Breast epithelium (tissue), 4 donors: ENCODE measurements at regions not wholly inside any gene's neighbourhood (a gene's known extent, or its start where the extent isn't known, plus 50 kb on each side); places are given as distances from the start of the nearest gene placed in this dataset.
"Not testable (repeated sequence)": the region's sequence is repeated elsewhere in the genome, so short reads cannot be mapped to it uniquely, and the experiment has no call there.

Experiments used
- DNase-seq, 2 donors: peaks; one replicate each; pipeline ENCODE4 v3.0.0-alpha.2; 2019; ENCODE audit warnings: low spot score in 2 of 2
- H3K27ac ChIP-seq, 2 donors: fragments of 200-600 bp; sonication (generic) in 1 of 2; one replicate each; pipeline ENCODE4 v1.5.1; 2016 to 2019; ENCODE audit warnings: mild to moderate bottlenecking in 1 of 2
- H3K27me3 ChIP-seq, 2 donors: fragments of 200-600 bp; sonication (generic) in 1 of 2; one replicate each; pipeline versions ENCODE4 v1.5.1 to v1.6.0; 2017 to 2019; ENCODE audit warnings: control low read depth in 1 of 2, mild to moderate bottlenecking in 1 of 2
- H3K36me3 ChIP-seq: fragments of 200-600 bp; one replicate; pipeline ENCODE4 v1.5.1; 2019
- H3K4me1 ChIP-seq, 2 donors: fragments of 200-600 bp; sonication (generic); one replicate each; pipeline ENCODE4 v1.5.1; 2016 to 2019; ENCODE audit warnings: control low read depth in 1 of 2
- H3K4me3 ChIP-seq, 3 donors: fragments of 200-600 bp; sonication (generic); 1 replicate in 2 of 3; 2 replicates in 1 of 3; pipeline ENCODE4 v1.5.1; 2016 to 2019; ENCODE audit warnings: mild to moderate bottlenecking in 3 of 3, moderate library complexity in 2 of 3
- H3K9me3 ChIP-seq, 2 donors: fragments of 200-600 bp; sonication (generic) in 1 of 2; one replicate each; pipeline ENCODE4 v1.5.1; 2016 to 2019; ENCODE audit warnings: control low read depth in 1 of 2
- POLR2A ChIP-seq: fragments of 450-650 bp; IDR thresholded peaks from one replicate; pipeline ENCODE4 v1.6.1; 2016; ENCODE audit warnings: antibody characterized with exemption, mild to moderate bottlenecking, moderate library complexity
- POLR2AphosphoS5 ChIP-seq, 3 donors: sonication (generic); formaldehyde crosslinking; IDR thresholded peaks; one replicate each; pipeline ENCODE4 v1.6.1; 2017; ENCODE audit warnings: antibody characterized with exemption in 3 of 3
- intact Hi-C: fragments of 100-400 bp; cut with DNase I; formaldehyde crosslinking; loops from one replicate; pipeline ENCODE4 v1.15.1; 2023; ENCODE audit warnings: low total_unique reads
- TF ChIP-seq, protein P1 (sequence below), 3 donors: fragments of 450-650 bp; IDR thresholded peaks; one replicate each; pipeline ENCODE4 v1.5.1; 2016 to 2017; ENCODE audit warnings: antibody characterized with exemption in 3 of 3, mild to moderate bottlenecking in 3 of 3, moderate library complexity in 3 of 3

DNA sequence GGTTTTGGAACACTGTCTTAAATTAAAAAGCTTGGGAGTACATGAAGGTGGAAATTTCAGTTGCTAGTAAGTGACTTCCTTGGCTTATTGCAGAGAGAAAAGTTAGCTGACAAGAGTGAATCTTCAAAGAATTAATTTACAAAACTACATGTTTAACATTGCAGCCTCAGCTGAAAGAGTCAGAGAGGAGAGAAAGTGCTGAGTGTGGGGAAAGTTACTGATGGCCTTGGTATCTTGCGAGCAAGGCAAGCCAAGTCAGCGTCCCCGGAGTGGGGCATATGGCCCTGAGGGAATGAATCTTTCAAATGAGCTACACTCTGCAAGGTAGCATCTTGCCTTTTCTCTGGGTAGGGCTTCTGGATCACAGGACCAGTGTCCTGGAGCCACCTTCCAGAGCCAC lies 131.3 kb downstream of the LPIN1 start:
- no peaks in the 10 kb centered on the region for H3K4me1 ChIP-seq
- TF ChIP-seq POLR2A, result no peak
- TF ChIP-seq POLR2AphosphoS5 (IDR thresholded peaks at IDR 0.05), result no peak
- TF ChIP-seq, protein P1, sequence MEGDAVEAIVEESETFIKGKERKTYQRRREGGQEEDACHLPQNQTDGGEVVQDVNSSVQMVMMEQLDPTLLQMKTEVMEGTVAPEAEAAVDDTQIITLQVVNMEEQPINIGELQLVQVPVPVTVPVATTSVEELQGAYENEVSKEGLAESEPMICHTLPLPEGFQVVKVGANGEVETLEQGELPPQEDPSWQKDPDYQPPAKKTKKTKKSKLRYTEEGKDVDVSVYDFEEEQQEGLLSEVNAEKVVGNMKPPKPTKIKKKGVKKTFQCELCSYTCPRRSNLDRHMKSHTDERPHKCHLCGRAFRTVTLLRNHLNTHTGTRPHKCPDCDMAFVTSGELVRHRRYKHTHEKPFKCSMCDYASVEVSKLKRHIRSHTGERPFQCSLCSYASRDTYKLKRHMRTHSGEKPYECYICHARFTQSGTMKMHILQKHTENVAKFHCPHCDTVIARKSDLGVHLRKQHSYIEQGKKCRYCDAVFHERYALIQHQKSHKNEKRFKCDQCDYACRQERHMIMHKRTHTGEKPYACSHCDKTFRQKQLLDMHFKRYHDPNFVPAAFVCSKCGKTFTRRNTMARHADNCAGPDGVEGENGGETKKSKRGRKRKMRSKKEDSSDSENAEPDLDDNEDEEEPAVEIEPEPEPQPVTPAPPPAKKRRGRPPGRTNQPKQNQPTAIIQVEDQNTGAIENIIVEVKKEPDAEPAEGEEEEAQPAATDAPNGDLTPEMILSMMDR (IDR thresholded peaks at IDR 0.05), result no peak
- no peaks in the 10 kb centered on the region for H3K9me3 ChIP-seq
- H3K36me3 ChIP-seq, result no peaks in the 10 kb centered on the region
- H3K27ac ChIP-seq, result no peak overlapping the region
- DNase-seq, result no peak
- intact Hi-C loops, result loop anchor here (5.0 kb wide), 1 partner anchor 905 kb away; no protein-coding TSS in a partner anchor
- no peaks in the 10 kb centered on the region for H3K27me3 ChIP-seq
- no peak overlapping the region for H3K4me3 ChIP-seq

DNA sequence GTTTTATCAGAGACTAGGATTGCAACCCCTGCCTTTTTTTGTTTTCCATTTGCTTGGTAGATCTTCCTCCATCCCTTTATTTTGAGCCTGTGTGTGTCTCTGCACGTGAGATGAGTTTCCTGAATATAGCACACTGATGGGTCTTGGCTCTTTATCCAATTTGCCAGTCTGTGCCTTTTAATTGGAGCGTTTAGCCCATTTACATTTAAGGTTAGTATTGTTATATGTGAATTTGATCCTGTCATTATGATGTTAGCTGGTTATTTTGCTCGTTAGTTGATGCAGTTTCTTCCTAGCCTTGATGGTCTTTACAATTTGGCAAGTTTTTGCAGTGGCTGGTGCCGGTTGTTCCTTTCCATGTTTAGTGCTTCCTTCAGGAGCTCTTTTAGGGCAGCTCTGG lies 138.8 kb downstream of the LPIN1 start:
- peaks cover 0 to 20% of the 10 kb centered on the region in 2 donors for H3K9me3 ChIP-seq
- H3K36me3 ChIP-seq, H3K27me3 ChIP-seq, intact Hi-C loops, H3K27ac ChIP-seq, H3K4me3 ChIP-seq, H3K4me1 ChIP-seq, DNase-seq: not testable (repeated sequence)

DNA sequence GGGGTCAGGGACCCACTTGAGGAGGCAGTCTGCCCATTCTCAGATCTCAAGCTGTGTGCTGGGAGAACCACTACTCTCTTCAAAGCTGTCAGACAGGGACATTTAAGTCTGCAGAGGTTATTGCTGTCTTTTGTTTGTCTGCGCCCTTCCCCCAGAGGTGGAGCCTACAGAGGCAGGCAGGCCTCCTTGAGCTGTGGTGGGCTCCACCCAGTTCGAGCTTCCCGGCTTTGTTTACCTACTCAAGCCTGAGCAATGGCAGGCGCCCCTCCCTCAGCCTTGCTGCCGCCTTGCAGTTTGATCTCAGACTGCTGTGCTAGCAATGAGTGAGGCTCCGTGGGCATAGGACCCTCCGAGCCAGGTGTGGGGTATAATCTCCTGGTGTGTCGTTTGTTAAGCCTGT lies 140.5 kb downstream of the LPIN1 start:
- intact Hi-C loops, H3K4me1 ChIP-seq, H3K4me3 ChIP-seq, H3K27me3 ChIP-seq, H3K27ac ChIP-seq, DNase-seq, H3K36me3 ChIP-seq: not testable (repeated sequence)
- peaks cover 0 to 26% of the 10 kb centered on the region in 2 donors for H3K9me3 ChIP-seq

DNA sequence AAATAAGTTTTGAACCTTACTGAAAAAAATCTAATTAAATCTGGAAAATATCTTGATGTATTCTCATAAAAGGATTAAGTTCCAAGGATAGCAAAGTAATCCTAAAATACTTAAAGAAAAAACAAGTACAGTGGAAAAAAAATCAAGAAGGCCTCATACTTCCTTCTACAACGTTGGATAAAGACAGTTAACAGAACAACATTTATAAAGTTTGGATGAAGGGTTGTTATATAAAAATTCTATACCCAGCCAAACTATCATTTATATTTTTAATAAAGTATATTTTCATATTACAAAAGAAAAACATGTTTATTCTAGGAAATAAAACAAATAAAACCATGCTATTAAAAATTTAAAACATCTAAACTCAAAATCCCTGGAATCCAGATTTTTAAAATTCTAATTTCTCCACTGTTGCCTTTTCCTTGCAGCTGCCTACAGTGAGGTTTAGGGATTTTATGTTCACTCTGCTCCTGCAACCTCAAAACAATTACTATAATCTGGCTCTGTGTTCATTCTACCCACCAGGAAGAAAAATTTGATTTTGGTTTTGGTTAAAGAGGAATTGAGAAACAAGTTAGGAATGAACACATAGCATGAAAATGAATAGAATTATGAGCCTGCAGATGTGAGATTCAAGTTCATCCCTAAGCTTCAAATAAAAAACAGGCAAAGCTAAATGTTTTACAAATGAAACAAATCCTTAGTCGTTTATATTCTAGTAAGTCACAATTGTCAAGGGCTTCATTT lies 142.8 kb downstream of the LPIN1 start:
- H3K4me1 ChIP-seq, result no peaks in the 10 kb centered on the region
- no peaks in the 10 kb centered on the region for H3K27me3 ChIP-seq
- H3K27ac ChIP-seq, result no peak overlapping the region
- no peak overlapping the region for H3K4me3 ChIP-seq
- H3K9me3 ChIP-seq, result peaks cover 0 to 26% of the 10 kb centered on the region in 2 donors
- H3K36me3 ChIP-seq, result no peaks in the 10 kb centered on the region
- TF ChIP-seq POLR2A, result no peak
- TF ChIP-seq, protein P1 (IDR thresholded peaks at IDR 0.05), result no peak
- TF ChIP-seq POLR2AphosphoS5 (IDR thresholded peaks at IDR 0.05), result no peak
- no peak for DNase-seq
- intact Hi-C loops, result no loop called here

DNA sequence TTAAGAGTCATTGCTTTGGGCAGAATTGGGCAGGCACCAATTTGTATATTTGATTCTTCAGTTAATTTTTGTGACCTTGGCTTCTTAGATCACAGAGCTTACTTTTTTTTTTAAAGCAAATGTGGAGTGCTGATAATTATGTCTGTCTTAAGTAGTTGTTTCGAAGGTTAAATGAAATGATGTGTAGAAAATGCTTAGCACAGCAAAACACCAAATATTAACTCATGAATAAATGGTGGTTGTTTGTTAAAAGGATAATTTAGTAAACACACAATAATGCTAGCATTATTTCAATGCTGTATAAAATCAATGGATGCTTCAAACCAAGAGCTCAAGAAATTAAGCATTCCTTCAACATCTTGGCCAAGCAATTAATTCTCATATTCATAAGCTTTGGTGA lies 143.4 kb downstream of the LPIN1 start:
- H3K36me3 ChIP-seq, result no peaks in the 10 kb centered on the region
- H3K4me1 ChIP-seq, result no peaks in the 10 kb centered on the region
- DNase-seq, result no peak
- intact Hi-C loops, result no loop called here
- no peak overlapping the region for H3K4me3 ChIP-seq
- peaks cover 0 to 26% of the 10 kb centered on the region in 2 donors for H3K9me3 ChIP-seq
- H3K27ac ChIP-seq, result no peak overlapping the region
- TF ChIP-seq, protein P1 (IDR thresholded peaks at IDR 0.05), result no peak
- TF ChIP-seq POLR2A (no peak), POLR2AphosphoS5 (IDR thresholded peaks at IDR 0.05) (no peak)
- no peaks in the 10 kb centered on the region for H3K27me3 ChIP-seq

DNA sequence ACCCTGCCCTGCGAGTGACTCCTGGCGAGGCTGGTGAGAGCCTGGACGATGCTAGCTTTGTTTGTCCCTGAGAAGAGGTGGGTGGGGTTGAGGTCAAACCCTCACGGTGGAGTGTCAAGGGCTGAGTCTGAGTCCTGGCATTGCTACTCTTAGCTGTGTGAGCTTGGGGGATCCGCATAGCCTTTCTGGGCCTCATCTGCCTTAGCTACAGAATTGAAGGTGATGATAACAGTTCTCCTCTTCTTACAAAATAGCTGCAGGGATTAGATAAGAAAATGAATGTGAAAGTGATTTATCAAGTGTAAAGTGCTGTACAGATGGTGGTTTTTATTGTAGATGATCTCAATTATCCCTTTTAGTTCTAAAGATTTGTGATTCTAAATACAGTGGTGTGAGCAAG lies 144.6 kb downstream of the LPIN1 start:
- DNase-seq, result no peak
- Histone ChIP-seq H3K4me1 (no peaks in the 10 kb centered on the region), H3K27me3 (no peaks in the 10 kb centered on the region), H3K4me3 (no peak overlapping the region), H3K27ac (no peak overlapping the region), H3K9me3 (peaks cover 0 to 26% of the 10 kb centered on the region in 2 donors), H3K36me3 (no peaks in the 10 kb centered on the region)
- no peak for TF ChIP-seq POLR2AphosphoS5 (IDR thresholded peaks at IDR 0.05)
- TF ChIP-seq POLR2A, result no peak
- TF ChIP-seq, protein P1 (IDR thresholded peaks at IDR 0.05), result no peak
- intact Hi-C loops, result no loop called here
